NT2/D1 (cell line): ENCODE measurements at regions not wholly inside any gene's neighbourhood (a gene's known extent, or its start where the extent isn't known, plus 50 kb on each side); places are given as distances from the start of the nearest gene placed in this dataset.
"Not testable (repeated sequence)": the region's sequence is repeated elsewhere in the genome, so short reads cannot be mapped to it uniquely, and the experiment has no call there.

ENCODE experiments used
- SUZ12 ChIP-seq: IDR thresholded peaks from 2 replicates; pipeline ENCODE4 v1.6.1; 2011; ENCODE audit not compliant: insufficient read length, insufficient read depth; ENCODE audit errors: extremely low read depth
- YY1 ChIP-seq: IDR thresholded peaks from 2 replicates; pipeline ENCODE4 v1.6.1; 2011; ENCODE audit not compliant: insufficient read length, insufficient read depth
- ZNF274 ChIP-seq: IDR thresholded peaks from 2 replicates; pipeline ENCODE4 v1.6.1; 2011; ENCODE audit warnings: mild to moderate bottlenecking, low read depth, low read length

GRCh38 chr3:20517316-20517715 is 331.3 kb upstream of the SGO1 start:
- TF ChIP-seq YY1, SUZ12, ZNF274: not testable (repeated sequence)
